ENCODE measurements at regions not wholly inside any gene's neighbourhood (a gene's known extent, or its start where the extent isn't known, plus 50 kb on each side); places are given as distances from the start of the nearest gene placed in this dataset.

GRCh38 chr7:84669177-84669732, 474.7 kb upstream of the SEMA3A start:
- no peaks in the 10 kb centered on the region for H4K20me1 ChIP-seq (ENCODE audit: low read length)
- BruUV-seq (replicated peaks) = no TSS peak
- ATAC-seq = no peak
- H3K9ac ChIP-seq (ENCODE audit: low read length) = no peak overlapping the region
- H3K9me2 ChIP-seq (replicated peaks; ENCODE audit: low read length) = no peaks in the 10 kb centered on the region
- ChIA-PET POLR2A (ENCODE audit: unreplicated experiment) (no interaction called here), CTCF (no interaction called here)
- no peak overlapping the region for H3K4me3 ChIP-seq (ENCODE audit: low read length)
- no peaks in the 10 kb centered on the region for H3K36me3 ChIP-seq (ENCODE audit: low read depth, low read length)
- DNase-seq = no peak
- no peak overlapping the region for H2AFZ ChIP-seq (ENCODE audit: low read length)
- intact Hi-C loops (cut with micrococcal nuclease) = no loop called here
- no peaks in the 10 kb centered on the region for H3F3A ChIP-seq (ENCODE audit: low read length, unreplicated experiment)
- H3K4me1 ChIP-seq (ENCODE audit: insufficient read depth, low read length) = no peaks in the 10 kb centered on the region
- no peaks in the 10 kb centered on the region for H3K9me3 ChIP-seq (ENCODE audit: low read length)
- TF ChIP-seq EZH2phosphoT487 (IDR thresholded peaks at IDR 0.05; ENCODE audit: borderline replicate concordance, low read length) (no peak), EZH2 (IDR thresholded peaks at IDR 0.05; ENCODE audit: low read length, unreplicated experiment) (no peak), CTCF (conservative IDR thresholded peaks at IDR 0.05; ENCODE audit: low read depth, low read length) (no peak)
- H3K27ac ChIP-seq (ENCODE audit: low read length) = no peak overlapping the region
- no peaks in the 10 kb centered on the region for H3K79me2 ChIP-seq (ENCODE audit: low read length)
- H3K27me3 ChIP-seq (ENCODE audit: low read length) = no peaks in the 10 kb centered on the region
- H3K4me2 ChIP-seq (ENCODE audit: low read length) = no peak overlapping the region

- Histone ChIP-seq H3K9me3 (ENCODE audit: low read length) (no peaks in the 10 kb centered on the region), H3K79me2 (ENCODE audit: low read length) (no peaks in the 10 kb centered on the region), H3K36me3 (ENCODE audit: low read depth, low read length) (no peaks in the 10 kb centered on the region), H3K27me3 (ENCODE audit: low read length) (no peaks in the 10 kb centered on the region), H3K4me1 (ENCODE audit: insufficient read depth, low read length) (peaks cover 3% of the 10 kb centered on the region; the same call in 1 of the 2 replicates), H3F3A (ENCODE audit: low read length, unreplicated experiment) (no peaks in the 10 kb centered on the region), H3K4me3 (ENCODE audit: low read length) (no peak overlapping the region), H3K9me2 (replicated peaks; ENCODE audit: low read length) (no peaks in the 10 kb centered on the region), H3K4me2 (ENCODE audit: low read length) (no peak overlapping the region), H2AFZ (ENCODE audit: low read length) (no peak overlapping the region), H4K20me1 (ENCODE audit: low read length) (no peaks in the 10 kb centered on the region), H3K27ac (ENCODE audit: low read length) (no peak overlapping the region), H3K9ac (ENCODE audit: low read length) (no peak overlapping the region)
- TF ChIP-seq EZH2 (IDR thresholded peaks at IDR 0.05; ENCODE audit: low read length, unreplicated experiment) (no peak), CTCF (conservative IDR thresholded peaks at IDR 0.05; ENCODE audit: low read depth, low read length) (no peak), EZH2phosphoT487 (IDR thresholded peaks at IDR 0.05; ENCODE audit: borderline replicate concordance, low read length) (no peak)
- ChIA-PET CTCF (no interaction called here), POLR2A (ENCODE audit: unreplicated experiment) (no interaction called here)
- no TSS peak for BruUV-seq (replicated peaks)
- intact Hi-C loops (cut with micrococcal nuclease) = no loop called here
- no peak for DNase-seq
- no peak for ATAC-seq
Observed at GRCh38 chr7:84668116-84668515, 473.5 kb upstream of the SEMA3A start.

GRCh38 chr7:84666651-84667050, 472.1 kb upstream of the SEMA3A start:
- TF ChIP-seq EZH2phosphoT487 (IDR thresholded peaks at IDR 0.05; ENCODE audit: borderline replicate concordance, low read length) (no peak), CTCF (conservative IDR thresholded peaks at IDR 0.05; ENCODE audit: low read depth, low read length) (no peak), EZH2 (IDR thresholded peaks at IDR 0.05; ENCODE audit: low read length, unreplicated experiment) (no peak)
- no TSS peak for BruUV-seq (replicated peaks)
- Histone ChIP-seq H3K4me1 (ENCODE audit: insufficient read depth, low read length) (peaks cover 8% of the 10 kb centered on the region), H3F3A (ENCODE audit: low read length, unreplicated experiment) (no peaks in the 10 kb centered on the region), H3K9ac (ENCODE audit: low read length) (no peak overlapping the region), H3K79me2 (ENCODE audit: low read length) (no peaks in the 10 kb centered on the region), H3K4me2 (ENCODE audit: low read length) (no peak overlapping the region), H3K9me2 (replicated peaks; ENCODE audit: low read length) (no peaks in the 10 kb centered on the region; the same call in 1 of the 2 replicates), H2AFZ (ENCODE audit: low read length) (no peak overlapping the region), H3K27ac (ENCODE audit: low read length) (no peak overlapping the region), H3K4me3 (ENCODE audit: low read length) (no peak overlapping the region), H4K20me1 (ENCODE audit: low read length) (no peaks in the 10 kb centered on the region), H3K36me3 (ENCODE audit: low read depth, low read length) (no peaks in the 10 kb centered on the region), H3K27me3 (ENCODE audit: low read length) (no peaks in the 10 kb centered on the region), H3K9me3 (ENCODE audit: low read length) (no peaks in the 10 kb centered on the region)
- ChIA-PET POLR2A (ENCODE audit: unreplicated experiment) (no interaction called here), CTCF (no interaction called here)
- DNase-seq = no peak
- ATAC-seq = no peak
- intact Hi-C loops (cut with micrococcal nuclease) = no loop called here

All from PC-3 (cell line).